Erythroblast (primary cell): ENCODE measurements at regions not wholly inside any gene's neighbourhood (a gene's known extent, or its start where the extent isn't known, plus 50 kb on each side); places are given as distances from the start of the nearest gene placed in this dataset.

Experiments used
- DNase-seq, 2 experiments: peaks; one replicate each; lab custom pipeline; 2025; lab: John Stamatoyannopoulos, UW
- GATA1 ChIP-seq: IDR thresholded peaks from 2 replicates; pipeline ENCODE4 v1.6.1; 2011; ENCODE audit warnings: low read depth, mild to moderate bottlenecking, control low read depth, low read length, moderate library complexity
- POLR2A ChIP-seq: IDR thresholded peaks from 2 replicates; pipeline ENCODE4 v1.6.1; 2011; ENCODE audit warnings: mild to moderate bottlenecking, low read length

- TF ChIP-seq POLR2A (no peak), GATA1 (no peak)
- DNase-seq, result no peak
These were observed 246.7 kb upstream of the GULP1 start for GRCh38 chr2:188045016-188045415.

- DNase-seq, result no peak
- TF ChIP-seq POLR2A (no peak), GATA1 (no peak)
These were observed 245.2 kb upstream of the GULP1 start for GRCh38 chr2:188046437-188046836.

GRCh38 chr2:188047735-188048134 lies 243.9 kb upstream of the GULP1 start:
- no peak for TF ChIP-seq GATA1
- no peak for TF ChIP-seq POLR2A
- no peak for DNase-seq

GRCh38 chr2:188050726-188051125 lies 240.9 kb upstream of the GULP1 start:
- no peak for DNase-seq
- TF ChIP-seq GATA1, result no peak
- no peak for TF ChIP-seq POLR2A

GRCh38 chr2:188051706-188052105 lies 240.0 kb upstream of the GULP1 start:
- DNase-seq, result no peak
- TF ChIP-seq POLR2A (no peak), GATA1 (no peak)

GRCh38 chr2:188065386-188065785 lies 226.3 kb upstream of the GULP1 start:
- DNase-seq, result no peak
- no peak for TF ChIP-seq POLR2A
- TF ChIP-seq GATA1, result no peak

- no peak for DNase-seq
- TF ChIP-seq POLR2A (no peak), GATA1 (no peak)
These were observed 223.6 kb upstream of the GULP1 start for GRCh38 chr2:188068093-188068492.

- TF ChIP-seq GATA1, result no peak
- no peak for TF ChIP-seq POLR2A
- no peak for DNase-seq
These were observed 215.3 kb upstream of the GULP1 start for GRCh38 chr2:188076149-188077056.

GRCh38 chr2:188077757-188078156 lies 213.9 kb upstream of the GULP1 start:
- TF ChIP-seq POLR2A (no peak), GATA1 (no peak)
- no peak for DNase-seq

- no peak for DNase-seq
- TF ChIP-seq POLR2A, result no peak
- no peak for TF ChIP-seq GATA1
These were observed 213.1 kb upstream of the GULP1 start for GRCh38 chr2:188078534-188078933.

- DNase-seq, result no peak
- TF ChIP-seq GATA1 (no peak), POLR2A (no peak)
These were observed 212.5 kb upstream of the GULP1 start for GRCh38 chr2:188079196-188079595.

- DNase-seq, result no peak
- TF ChIP-seq GATA1, result no peak
- TF ChIP-seq POLR2A, result no peak
These were observed 206.3 kb upstream of the GULP1 start for GRCh38 chr2:188085421-188085820.

- no peak for DNase-seq
- no peak for TF ChIP-seq GATA1
- TF ChIP-seq POLR2A, result no peak
These were observed 201.8 kb upstream of the GULP1 start for GRCh38 chr2:188089901-188090300.

- no peak for DNase-seq
- TF ChIP-seq GATA1, result no peak
- no peak for TF ChIP-seq POLR2A
These were observed 200.5 kb upstream of the GULP1 start for GRCh38 chr2:188091220-188091619.

GRCh38 chr2:188092734-188093133 lies 198.9 kb upstream of the GULP1 start:
- no peak for DNase-seq
- TF ChIP-seq GATA1, result no peak
- TF ChIP-seq POLR2A, result no peak
